Esophagus (tissue), 2 donors: ENCODE measurements at regions not wholly inside any gene's neighbourhood (a gene's known extent, or its start where the extent isn't known, plus 50 kb on each side); places are given as distances from the start of the nearest gene placed in this dataset.
A peak's percentile ranks its signal among the peaks of the same experiment; 100 is the strongest.

ENCODE experiments used
- H3K27ac ChIP-seq, 2 donors: one replicate each; pipeline ENCODE4 v1.5.1; 2013; ENCODE audit warnings: low read depth in 2 of 2, mild to moderate bottlenecking in 2 of 2, inconsistent platforms in 1 of 2, low read length in 1 of 2, moderate library complexity in 1 of 2
- H3K27me3 ChIP-seq, 2 donors: one replicate each; pipeline ENCODE4 v1.6.1; 2013; ENCODE audit warnings: low read length in 2 of 2, control low read depth in 1 of 2, mild to moderate bottlenecking in 1 of 2; ENCODE audit not compliant: insufficient read depth in 2 of 2, control insufficient read depth in 1 of 2
- H3K36me3 ChIP-seq, 2 donors: one replicate each; pipeline ENCODE4 v1.6.1; 2013; ENCODE audit warnings: low read length in 1 of 2; ENCODE audit not compliant: control insufficient read depth in 2 of 2, insufficient read depth in 2 of 2
- H3K4me1 ChIP-seq, 2 donors: one replicate each; pipeline ENCODE4 v1.6.1; 2013; ENCODE audit warnings: low read length in 1 of 2; ENCODE audit not compliant: control insufficient read depth in 2 of 2, insufficient read depth in 2 of 2
- H3K4me3 ChIP-seq, 2 donors: one replicate each; pipeline ENCODE4 v1.5.1; 2013; ENCODE audit warnings: low read length in 2 of 2, mild to moderate bottlenecking in 2 of 2, low read depth in 1 of 2, moderate library complexity in 1 of 2
- H3K9me3 ChIP-seq, 2 donors: one replicate each; pipeline ENCODE4 v1.6.1; 2013; ENCODE audit warnings: mild to moderate bottlenecking in 2 of 2, low read depth in 1 of 2, low read length in 1 of 2, moderate library complexity in 1 of 2; ENCODE audit not compliant: control insufficient read depth in 2 of 2, insufficient read depth in 1 of 2
- WGBS, 2 donors: extraction: QIAGEN DNeasy Blood & Tissue Kit; methylation state at CpG; one replicate each; pipeline ENCODE4 v1.1.7; 2013; 5-methylcytosine and 5-hydroxymethylcytosine counted together
- donor health status: healthy with polysubstance abuse.
- donor health status: Bipolar disorder and iron deficiency.

DNA sequence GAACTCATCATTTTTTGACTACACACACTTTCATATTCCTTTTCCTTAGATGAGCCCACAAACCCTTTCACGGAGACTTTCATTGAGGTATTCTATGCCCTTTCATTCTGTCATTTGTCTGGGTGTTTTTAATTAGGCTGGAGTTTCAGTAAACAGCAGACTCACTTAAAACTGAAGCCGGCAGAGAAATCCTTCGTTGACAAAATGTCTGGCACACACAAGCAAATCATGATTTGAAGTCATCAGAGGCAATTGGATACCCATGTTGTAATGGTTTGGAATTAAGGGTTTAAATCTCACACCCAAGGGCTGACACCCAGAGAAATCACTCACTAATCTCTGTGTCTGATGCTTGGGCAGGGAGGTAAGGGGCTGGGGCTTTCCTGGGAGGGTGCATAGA is 127.1 kb downstream of the EHF start:
- 49 to 70% methylated on average over 3 of the region's 3 CpGs for WGBS, 2 donors

DNA sequence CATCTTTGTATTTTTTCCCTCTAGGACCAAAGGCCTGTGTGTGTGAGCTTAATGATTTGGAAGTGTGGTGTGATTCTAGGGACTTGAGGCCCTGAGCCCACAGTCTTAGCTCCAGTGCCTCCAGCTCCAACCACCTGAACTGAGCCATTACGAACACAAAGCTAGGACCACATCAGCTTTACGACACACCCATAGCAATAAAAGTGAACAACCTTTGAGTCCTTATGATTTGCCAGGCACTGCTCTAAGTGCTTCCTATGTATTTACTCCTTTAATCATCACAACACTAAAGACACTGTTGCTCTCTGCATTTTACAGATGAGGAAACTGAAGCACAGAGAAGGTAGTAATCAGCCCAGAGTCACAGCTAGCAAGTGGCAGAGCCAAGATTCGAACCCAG is 126.4 kb downstream of the EHF start:
- Histone ChIP-seq H3K27ac (no peak overlapping the region), H3K36me3 (no peaks in the 10 kb centered on the region), H3K4me1 (peaks cover 4 to 10% of the 10 kb centered on the region in 2 donors), H3K9me3 (no peaks in the 10 kb centered on the region), H3K4me3 (no peak overlapping the region), H3K27me3 (no peaks in the 10 kb centered on the region)
- WGBS, 2 donors = 45 to 56% methylated on average over 3 of the region's 3 CpGs

More for the DNA sequence above, 127.1 kb downstream of the EHF start:
- Histone ChIP-seq H3K27ac (peak overlapping the region; percentile 76 to 77), H3K9me3 (no peaks in the 10 kb centered on the region), H3K36me3 (no peaks in the 10 kb centered on the region), H3K4me1 (peaks cover 4 to 10% of the 10 kb centered on the region in 2 donors), H3K27me3 (no peaks in the 10 kb centered on the region), H3K4me3 (no peak overlapping the region)

DNA sequence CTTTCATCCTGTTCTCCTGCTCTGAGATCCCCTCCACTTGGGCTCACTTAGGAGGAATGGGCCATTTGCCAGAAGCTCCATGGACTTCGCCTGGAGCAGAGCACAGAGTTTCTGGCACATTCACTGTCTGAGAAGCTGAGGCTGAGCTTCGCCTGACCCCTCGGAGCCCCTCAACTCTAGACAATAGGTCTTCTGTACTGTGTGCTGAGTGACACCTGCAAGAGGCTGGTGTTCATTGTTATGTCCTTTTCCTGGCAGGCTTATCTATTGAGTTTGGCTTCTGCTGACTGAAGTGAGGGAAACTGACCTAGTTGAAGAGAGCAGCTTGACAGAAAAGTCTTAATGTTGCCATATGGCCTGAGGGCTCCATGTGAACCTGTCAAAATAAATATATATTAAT is 124.3 kb downstream of the EHF start:
- peak overlapping the region; percentile 17 to 50 for H3K27ac ChIP-seq
- no peak overlapping the region for H3K4me3 ChIP-seq
- H3K4me1 ChIP-seq = peaks cover 4 to 5% of the 10 kb centered on the region in 2 donors
- WGBS, 2 donors = 35 to 43% methylated on average over 3 of the region's 3 CpGs
- H3K9me3 ChIP-seq = no peaks in the 10 kb centered on the region
- H3K36me3 ChIP-seq = no peaks in the 10 kb centered on the region
- H3K27me3 ChIP-seq = no peaks in the 10 kb centered on the region

- H3K9me3 ChIP-seq = no peaks in the 10 kb centered on the region
- WGBS, 2 donors = 72 to 77% methylated on average over 3 of the region's 3 CpGs
- H3K27me3 ChIP-seq = no peaks in the 10 kb centered on the region
- no peak overlapping the region for H3K27ac ChIP-seq
- peaks cover 4 to 5% of the 10 kb centered on the region in 2 donors for H3K4me1 ChIP-seq
- no peak overlapping the region for H3K4me3 ChIP-seq
- no peaks in the 10 kb centered on the region for H3K36me3 ChIP-seq
These were observed 123.6 kb downstream of the EHF start for GRCh38 chr11:34744511-34744910.

DNA sequence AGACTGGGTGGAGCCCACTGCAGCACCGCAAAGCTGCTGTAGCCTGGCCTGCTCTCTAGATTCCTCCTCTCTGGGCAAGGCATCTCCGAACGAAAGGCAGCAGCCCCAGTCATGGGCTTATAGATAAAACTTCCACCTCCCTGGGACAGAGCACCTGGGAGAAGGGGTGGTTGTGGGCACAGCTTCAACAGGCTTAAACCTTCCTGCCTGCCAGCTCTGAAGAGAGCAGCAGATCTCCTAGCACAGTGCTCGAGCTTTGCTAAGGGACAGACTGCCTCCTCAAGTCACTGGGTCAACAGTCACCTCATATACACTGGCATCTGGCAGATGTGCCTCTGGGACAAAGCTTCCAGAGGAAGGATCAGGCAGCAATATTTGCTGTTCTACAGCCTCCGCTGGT is 117.3 kb downstream of the EHF start:
- Histone ChIP-seq H3K9me3 (peaks cover 0 to 4% of the 10 kb centered on the region in 2 donors), H3K27ac (no peak overlapping the region), H3K27me3 (no peaks in the 10 kb centered on the region), H3K4me1 (no peaks in the 10 kb centered on the region), H3K4me3 (no peak overlapping the region), H3K36me3 (no peaks in the 10 kb centered on the region)
- 88 to 90% methylated on average over 5 of the region's 5 CpGs for WGBS, 2 donors

DNA sequence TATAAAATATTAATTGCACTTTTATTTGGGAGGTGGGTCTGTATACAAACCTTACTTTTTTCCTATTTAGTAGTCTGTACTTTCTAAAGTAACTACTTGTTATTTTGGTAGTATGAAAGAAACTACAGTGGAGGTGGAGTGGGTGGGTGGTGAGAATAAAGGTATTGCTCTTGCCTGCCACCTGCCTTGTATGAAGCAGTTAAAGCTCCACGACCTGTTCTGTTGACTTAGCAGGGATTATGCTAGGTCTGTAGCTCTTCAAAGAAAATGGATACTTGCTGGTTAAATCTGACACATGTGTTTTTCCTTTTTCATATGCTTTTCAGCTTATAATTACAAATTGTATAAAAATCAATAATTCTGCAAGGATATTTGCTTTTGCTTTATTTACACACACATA is 111.9 kb downstream of the EHF start:
- H3K9me3 ChIP-seq = no peaks in the 10 kb centered on the region
- H3K4me1 ChIP-seq = peaks cover 2 to 6% of the 10 kb centered on the region in 2 donors
- no peaks in the 10 kb centered on the region for H3K36me3 ChIP-seq
- no peak overlapping the region for H3K27ac ChIP-seq
- H3K4me3 ChIP-seq = no peak overlapping the region
- WGBS, 2 donors = 20 to 23% methylated on average over 1 of the region's 1 CpG
- no peaks in the 10 kb centered on the region for H3K27me3 ChIP-seq

DNA sequence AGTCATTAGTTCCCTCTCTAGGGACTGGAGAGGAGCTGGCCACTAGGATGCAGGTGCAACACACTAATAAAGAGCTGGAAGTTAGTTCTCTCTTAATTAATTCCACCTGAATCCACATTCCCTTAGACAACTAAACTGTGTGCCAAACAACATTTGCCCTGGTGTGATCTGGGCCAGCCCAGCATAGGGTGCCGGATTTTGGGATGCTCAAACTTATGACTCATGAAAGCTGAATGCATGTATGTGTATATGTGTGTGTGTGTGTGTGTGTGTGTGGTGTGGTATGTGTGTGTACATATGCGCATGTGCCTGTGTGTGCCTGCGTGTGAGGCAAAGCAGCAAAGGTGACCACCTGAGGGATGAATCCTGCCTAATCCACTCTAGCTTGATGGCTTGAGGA is 110.7 kb downstream of the EHF start:
- H3K9me3 ChIP-seq = no peaks in the 10 kb centered on the region
- H3K27me3 ChIP-seq = no peaks in the 10 kb centered on the region
- no peak overlapping the region for H3K27ac ChIP-seq
- no peak overlapping the region for H3K4me3 ChIP-seq
- no peaks in the 10 kb centered on the region for H3K36me3 ChIP-seq
- peaks cover 2 to 6% of the 10 kb centered on the region in 2 donors for H3K4me1 ChIP-seq
- WGBS, 2 donors = 84 to 86% methylated on average over 3 of the region's 3 CpGs

DNA sequence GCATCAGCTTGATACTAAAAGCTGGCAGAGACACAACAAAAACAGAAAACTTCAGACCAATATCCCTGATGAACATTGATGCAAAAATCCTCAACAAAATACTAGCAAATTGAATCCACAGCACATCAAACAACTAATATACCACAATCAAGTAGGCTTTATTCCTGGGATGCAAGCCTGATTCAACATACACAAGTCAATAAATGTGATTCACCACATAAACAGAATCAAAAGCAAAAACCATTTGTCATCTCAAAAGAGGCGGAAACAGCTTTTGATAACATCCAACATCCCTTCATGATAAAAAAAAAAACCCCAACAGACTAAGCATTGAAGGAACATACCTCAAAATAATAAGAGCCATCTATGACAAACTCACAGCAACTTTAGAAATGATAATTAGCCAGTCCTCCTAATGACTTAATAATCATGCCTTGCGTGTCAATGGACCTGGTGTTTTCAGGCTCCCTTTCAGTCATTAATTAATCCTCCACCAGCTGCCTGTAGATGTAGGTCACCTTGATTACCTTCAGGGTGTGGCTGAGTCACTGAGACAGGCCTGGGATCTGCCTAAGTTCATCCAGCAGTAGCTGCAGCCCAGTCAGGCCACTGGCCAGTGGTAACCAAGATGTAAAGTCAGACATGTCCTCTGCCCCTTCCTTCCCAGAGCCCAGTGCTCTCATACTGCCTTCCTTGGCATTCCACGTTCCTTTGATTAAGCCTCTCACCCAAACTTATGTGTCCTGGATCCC is 109.8 kb downstream of the EHF start:
- no peaks in the 10 kb centered on the region for H3K9me3 ChIP-seq

GRCh38 chr11:34728609-34729008 is 107.7 kb downstream of the EHF start:
- H3K4me1 ChIP-seq = peaks cover 2 to 6% of the 10 kb centered on the region in 2 donors
- H3K27ac ChIP-seq = no peak overlapping the region
- no peaks in the 10 kb centered on the region for H3K27me3 ChIP-seq
- no peak overlapping the region for H3K4me3 ChIP-seq
- no peaks in the 10 kb centered on the region for H3K9me3 ChIP-seq
- no peaks in the 10 kb centered on the region for H3K36me3 ChIP-seq

More for the DNA sequence above, 109.8 kb downstream of the EHF start:
- Histone ChIP-seq H3K4me1 (peaks cover 2 to 6% of the 10 kb centered on the region in 2 donors), H3K36me3 (no peaks in the 10 kb centered on the region), H3K27me3 (no peaks in the 10 kb centered on the region), H3K4me3 (no peak overlapping the region), H3K27ac (no peak overlapping the region)
- 70 to 72% methylated on average over 3 of the region's 3 CpGs for WGBS, 2 donors

GRCh38 chr11:34727228-34727737 is 106.4 kb downstream of the EHF start:
- no peak overlapping the region for H3K27ac ChIP-seq
- WGBS, 2 donors = 74 to 81% methylated on average over 1 of the region's 1 CpG
- no peaks in the 10 kb centered on the region for H3K36me3 ChIP-seq
- H3K4me3 ChIP-seq = no peak overlapping the region
- H3K27me3 ChIP-seq = no peaks in the 10 kb centered on the region
- no peaks in the 10 kb centered on the region for H3K9me3 ChIP-seq
- peaks cover 2 to 6% of the 10 kb centered on the region in 2 donors for H3K4me1 ChIP-seq
